GM13977 (cell line): ENCODE measurements at regions not wholly inside any gene's neighbourhood (a gene's known extent, or its start where the extent isn't known, plus 50 kb on each side); places are given as distances from the start of the nearest gene placed in this dataset.

ENCODE experiments used
- DNase-seq: peaks from one replicate; pipeline ENCODE4 v3.0.0; 2012; ENCODE audit warnings: low spot score
- CTCF ChIP-seq: IDR thresholded peaks from 2 replicates; pipeline ENCODE4 v1.5.1; 2012; ENCODE audit warnings: mild to moderate bottlenecking, control low read depth; ENCODE audit not compliant: insufficient read depth; ENCODE audit errors: extremely low read depth, missing control alignments
- in situ Hi-C: fragments of 300-500 bp; cut with MboI; formaldehyde crosslinking; loops from one replicate; pipeline ENCODE4 v1.12.0; 2022; ENCODE audit warnings: low sequenced_read_pairs, low pct_unique_long_range_greater_than_20kb, mixed read lengths, inconsistent platforms; ENCODE audit not compliant: unreplicated experiment

GRCh38 chr5:169398515-169398914 lies 97.6 kb upstream of the SLIT3 start:
- DNase-seq = no peak
- in situ Hi-C loops = no loop called here
- no peak for TF ChIP-seq CTCF

GRCh38 chr5:169395136-169395535 lies 94.2 kb upstream of the SLIT3 start:
- TF ChIP-seq CTCF = no peak
- no peak for DNase-seq
- in situ Hi-C loops = no loop called here

DNA sequence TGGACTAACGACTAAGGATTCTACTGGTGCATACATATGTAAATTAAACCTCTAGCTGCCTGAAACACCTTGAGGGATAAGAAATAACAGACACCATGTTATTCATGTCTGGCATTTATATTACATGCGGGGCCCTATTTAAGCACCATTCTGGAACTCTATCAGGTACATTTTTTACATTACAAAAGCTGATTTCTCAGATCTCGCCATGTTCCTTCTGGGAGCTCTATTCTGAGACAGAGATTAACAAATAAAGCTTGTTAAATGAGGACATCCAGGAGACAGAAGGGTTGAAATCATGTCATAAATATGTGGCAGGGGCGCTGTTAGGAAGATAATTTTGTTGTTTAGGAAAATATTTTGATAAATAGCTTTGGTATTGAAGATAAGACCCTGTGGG lies 93.4 kb upstream of the SLIT3 start:
- TF ChIP-seq CTCF = no peak
- no peak for DNase-seq
- in situ Hi-C loops = no loop called here

DNA sequence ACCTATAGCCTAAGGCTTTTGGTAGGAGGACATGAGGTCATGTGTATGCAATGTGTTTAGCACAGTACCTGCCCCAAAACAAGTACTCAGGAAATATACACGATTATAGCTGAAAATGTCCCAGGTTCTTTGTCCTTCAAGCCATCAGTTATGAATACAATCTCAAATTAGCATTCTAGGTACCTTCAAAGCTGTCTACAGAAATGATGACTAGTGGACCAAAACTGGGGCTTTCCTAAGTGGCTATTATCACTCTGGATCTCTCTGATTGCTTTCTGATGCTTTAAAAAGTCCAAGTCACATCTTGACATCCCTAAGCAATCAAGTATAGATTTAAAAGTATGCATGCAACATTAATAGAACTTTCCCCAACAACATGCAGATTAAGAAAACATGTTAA lies 93.0 kb upstream of the SLIT3 start:
- DNase-seq = no peak
- in situ Hi-C loops = no loop called here
- TF ChIP-seq CTCF = no peak

DNA sequence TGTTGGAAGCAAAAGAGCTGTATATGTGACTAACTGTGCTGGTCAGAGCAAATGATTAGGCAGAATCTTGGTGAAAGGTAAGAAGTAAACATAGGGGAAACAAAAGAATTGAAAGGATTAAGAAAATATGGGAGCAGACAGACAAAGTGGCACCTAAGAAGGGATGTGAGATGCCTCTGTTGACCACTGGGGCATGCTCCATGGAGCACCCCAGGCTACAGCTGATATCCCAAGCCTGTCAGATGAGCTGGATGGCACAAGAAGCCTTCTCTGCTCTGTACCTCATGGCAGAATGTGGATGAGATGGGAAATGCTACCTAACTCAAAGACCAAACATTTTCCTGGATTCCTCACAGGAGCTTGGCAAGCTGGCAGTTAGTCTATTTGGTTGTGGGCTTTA lies 89.3 kb upstream of the SLIT3 start:
- TF ChIP-seq CTCF = no peak
- DNase-seq = no peak
- in situ Hi-C loops = no loop called here

DNA sequence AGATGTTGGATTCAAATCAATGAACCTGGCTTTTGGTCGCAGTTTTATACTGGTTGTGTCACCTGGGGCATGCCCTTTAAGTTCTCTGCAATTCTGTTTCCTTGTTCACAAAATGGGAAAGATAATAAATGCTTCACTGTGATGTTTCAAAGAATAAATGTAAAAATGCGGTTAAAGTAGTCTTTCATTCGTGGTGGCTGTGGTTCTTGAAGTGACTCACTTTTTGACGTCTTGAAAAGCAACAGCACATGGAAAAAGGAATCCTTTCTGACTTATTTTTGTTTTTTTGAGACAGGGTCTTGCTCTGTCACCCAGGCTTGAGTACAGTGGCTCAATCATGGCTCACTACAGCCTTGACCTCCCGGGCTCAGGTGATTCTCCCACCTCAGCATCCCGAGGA lies 88.4 kb upstream of the SLIT3 start:
- no peak for DNase-seq
- in situ Hi-C loops = no loop called here
- TF ChIP-seq CTCF = no peak

GRCh38 chr5:169385636-169386035 lies 84.7 kb upstream of the SLIT3 start:
- TF ChIP-seq CTCF = no peak
- no peak for DNase-seq
- in situ Hi-C loops = no loop called here
